NCI-H510A treated with DMSO at 0.1 percent for 48 hours (cell line): ENCODE measurements at regions not wholly inside any gene's neighbourhood (a gene's known extent, or its start where the extent isn't known, plus 50 kb on each side); places are given as distances from the start of the nearest gene placed in this dataset.

Experiments
- DNase-seq: peaks from one replicate; lab custom pipeline; 2025; lab: John Stamatoyannopoulos, UW

- no peak for DNase-seq
Measured at GRCh38 chr12:75900781-75901254, 130.8 kb downstream of the PHLDA1 start.

- no peak for DNase-seq
Measured at GRCh38 chr12:75900226-75900625, 131.3 kb downstream of the PHLDA1 start.

- DNase-seq = no peak
Measured at GRCh38 chr12:75894965-75895754, 136.4 kb downstream of the PHLDA1 start.

- no peak for DNase-seq
Measured at GRCh38 chr12:75893765-75894164, 137.8 kb downstream of the PHLDA1 start.

- DNase-seq = no peak
Measured at GRCh38 chr12:75892731-75893408, 138.7 kb downstream of the PHLDA1 start.

- no peak for DNase-seq
Measured at GRCh38 chr12:75891072-75891471, 140.5 kb downstream of the PHLDA1 start.

GRCh38 chr12:75890660-75891059 is 140.9 kb downstream of the PHLDA1 start:
- no peak for DNase-seq

GRCh38 chr12:75890141-75890540 is 141.4 kb downstream of the PHLDA1 start:
- DNase-seq = no peak

- no peak for DNase-seq
Measured at GRCh38 chr12:75888874-75889613, 142.5 kb downstream of the PHLDA1 start.

- DNase-seq = no peak
Measured at GRCh38 chr12:75888399-75888798, 143.2 kb downstream of the PHLDA1 start.

GRCh38 chr12:75887979-75888378 is 143.6 kb downstream of the PHLDA1 start:
- DNase-seq = no peak

- DNase-seq = no peak
Measured at GRCh38 chr12:75884465-75884985, 147.1 kb downstream of the PHLDA1 start.

- DNase-seq = no peak
Measured at GRCh38 chr12:75883241-75883640, 148.3 kb downstream of the PHLDA1 start.

- DNase-seq = no peak
Measured at GRCh38 chr12:75882421-75882820, 149.2 kb downstream of the PHLDA1 start.

GRCh38 chr12:75881920-75882319 is 149.7 kb downstream of the PHLDA1 start:
- no peak for DNase-seq

- no peak for DNase-seq
Measured at GRCh38 chr12:75877763-75878621, 153.6 kb downstream of the PHLDA1 start.

GRCh38 chr12:75876832-75877762 is 154.5 kb downstream of the PHLDA1 start:
- DNase-seq = no peak

GRCh38 chr12:75874441-75874840 is 157.1 kb downstream of the PHLDA1 start:
- DNase-seq = no peak

GRCh38 chr12:75872762-75873161 is 158.8 kb downstream of the PHLDA1 start:
- DNase-seq = no peak

GRCh38 chr12:75870878-75871277 is 160.7 kb downstream of the PHLDA1 start:
- no peak for DNase-seq
